GM12878 (cell line): ENCODE measurements at regions not wholly inside any gene's neighbourhood (a gene's known extent, or its start where the extent isn't known, plus 50 kb on each side); places are given as distances from the start of the nearest gene placed in this dataset.

ENCODE experiments used
- ATAC-seq: fragments of 200-7000 bp; cut with Tn5 transposase; 3 replicates; pipeline ENCODE4 v1.9.1; 2020; ENCODE audit warnings: mild to moderate bottlenecking, moderate library complexity
- BruUV-seq: library from RNA; stranded (reverse); fragments of 400-500 nt; replicated peaks from 2 replicates; lab custom pipeline; 2021; lab: Mats Ljungman, UMichigan
- CTCF ChIA-PET: fragments of 300-600 bp; sonication (Branson Sonifier 250); formaldehyde crosslinking; extraction: SDS; loops from one replicate; lab custom pipeline; 2021; ENCODE audit warnings: inconsistent platforms; lab: Yijun Ruan, JAX
- POLR2A ChIA-PET: fragments of 350-600 bp; formaldehyde crosslinking; extraction: SDS; loops from one replicate; lab custom pipeline; 2021; ENCODE audit warnings: inconsistent platforms; lab: Charles Lee
- RAD21 ChIA-PET: fragments of 300-600 bp; sonication (Branson Sonifier 250); formaldehyde crosslinking; loops from one replicate; lab custom pipeline; 2023; ENCODE audit warnings: antibody characterized with exemption; ENCODE audit not compliant: unreplicated experiment; lab: Charles Lee
- SMC1A ChIA-PET: fragments of 300-600 bp; sonication (Branson Sonifier 250); formaldehyde crosslinking; loops from one replicate; lab custom pipeline; 2023; ENCODE audit not compliant: unreplicated experiment, uncharacterized antibody; lab: Charles Lee
- DNase-seq: peaks from one replicate; pipeline ENCODE4 v3.0.0-alpha.2; 2011; ENCODE audit warnings: low read depth, low spot score
- FAIRE-seq: peaks from 3 replicates; lab custom pipeline; 2011; peaks lifted over from hg19 to GRCh38; lab: Jason Lieb, UNC
- H2AFZ ChIP-seq: 2 replicates; pipeline ENCODE4 v1.6.0; 2011; ENCODE audit warnings: low read depth, low read length, control low read depth; ENCODE audit not compliant: control insufficient read depth
- H3K27ac ChIP-seq: 2 replicates; pipeline ENCODE4 v1.5.1; 2011; ENCODE audit warnings: control low read depth; ENCODE audit not compliant: control insufficient read depth, insufficient read depth
- H3K27me3 ChIP-seq, 2 experiments: replicated peaks in 1 of 2; 2 replicates each; pipeline versions ENCODE4 v1.6.0 to v1.6.1; 2011; ENCODE audit warnings: low read length in 1 of 2; ENCODE audit not compliant: control insufficient read depth in 2 of 2, insufficient read depth in 2 of 2
- H3K36me3 ChIP-seq, 2 experiments: 2 replicates each; pipeline ENCODE4 v1.5.1; 2011; ENCODE audit warnings: low read length in 1 of 2; ENCODE audit not compliant: control insufficient read depth in 2 of 2, insufficient read depth in 2 of 2
- H3K4me1 ChIP-seq: 2 replicates; pipeline ENCODE4 v1.6.1; 2011; ENCODE audit warnings: mild to moderate bottlenecking, low read length, moderate library complexity, mixed read lengths; ENCODE audit not compliant: control insufficient read depth, insufficient read depth
- H3K4me2 ChIP-seq: 2 replicates; pipeline ENCODE4 v1.6.0; 2011; ENCODE audit warnings: control low read depth; ENCODE audit not compliant: control insufficient read depth, insufficient read depth
- H3K4me3 ChIP-seq: fragments of 200-600 bp; sonication (generic); 2 replicates; pipeline ENCODE4 v1.5.1; 2016
- H3K79me2 ChIP-seq: 2 replicates; pipeline ENCODE4 v1.6.0; 2011; ENCODE audit warnings: low read length; ENCODE audit not compliant: control insufficient read depth, insufficient read depth
- H3K9ac ChIP-seq: 2 replicates; pipeline ENCODE4 v1.8.0; 2011; ENCODE audit warnings: low read length, control low read depth, mixed read lengths; ENCODE audit not compliant: control insufficient read depth, insufficient read depth
- H3K9me3 ChIP-seq: replicated peaks from 3 replicates; pipeline ENCODE4 v1.5.1; 2011; ENCODE audit warnings: mild to moderate bottlenecking, low read length; ENCODE audit not compliant: control insufficient read depth, insufficient read depth
- H4K20me1 ChIP-seq: 2 replicates; pipeline ENCODE4 v1.6.0; 2011; ENCODE audit not compliant: control insufficient read depth, insufficient read depth
- ATF2 ChIP-seq: IDR thresholded peaks from 2 replicates; pipeline ENCODE4 v1.6.1; 2012; ENCODE audit warnings: low read length, inconsistent platforms
- BRCA1 ChIP-seq: IDR thresholded peaks from 2 replicates; pipeline ENCODE4 v1.6.1; 2011; ENCODE audit warnings: low read depth, low read length, improper control_type of control experiment
- CEBPB ChIP-seq, 2 experiments: fragments of 150-350 bp in 1 of 2; IDR thresholded peaks; 2 replicates each; pipeline ENCODE4 v1.6.1; 2012 to 2014; ENCODE audit warnings: low read depth in 2 of 2, low read length in 2 of 2, borderline replicate concordance in 1 of 2, inconsistent platforms in 1 of 2
- CREB1 ChIP-seq: IDR thresholded peaks from 2 replicates; pipeline ENCODE4 v1.6.1; 2012; ENCODE audit warnings: low read depth, mild to moderate bottlenecking, inconsistent platforms
- DPF2 ChIP-seq: fragments of 450-650 bp; IDR thresholded peaks from 2 replicates; pipeline ENCODE4 v1.6.1; 2017; ENCODE audit warnings: mild to moderate bottlenecking
- E2F8 ChIP-seq: fragments of 450-650 bp; IDR thresholded peaks from 2 replicates; pipeline ENCODE4 v1.6.1; 2018; ENCODE audit warnings: mild to moderate bottlenecking, low read depth, moderate library complexity; ENCODE audit not compliant: partially characterized antibody
- HDAC2 ChIP-seq: fragments of 200-600 bp; sonication (generic); IDR thresholded peaks from 2 replicates; pipeline ENCODE4 v1.6.1; 2017
- IRF3 ChIP-seq: fragments of 450-650 bp; IDR thresholded peaks from 2 replicates; pipeline ENCODE4 v1.6.1; 2014; ENCODE audit warnings: mild to moderate bottlenecking
- JUNB ChIP-seq: IDR thresholded peaks from 2 replicates; pipeline ENCODE4 v1.6.1; 2016; ENCODE audit warnings: antibody characterized with exemption, mild to moderate bottlenecking
- MLLT1 ChIP-seq: fragments of 450-650 bp; IDR thresholded peaks from 2 replicates; pipeline ENCODE4 v1.6.1; 2016; ENCODE audit warnings: mild to moderate bottlenecking
- NFYB ChIP-seq: IDR thresholded peaks from 2 replicates; pipeline ENCODE4 v1.6.1; 2011; ENCODE audit warnings: low read depth, mild to moderate bottlenecking, low read length, improper control_type of control experiment, moderate library complexity; ENCODE audit not compliant: insufficient read depth
- NR2C1 ChIP-seq: fragments of 450-650 bp; IDR thresholded peaks from 2 replicates; pipeline ENCODE4 v1.6.1; 2017; ENCODE audit warnings: antibody characterized with exemption, mild to moderate bottlenecking, moderate library complexity
- PML ChIP-seq: IDR thresholded peaks from 2 replicates; pipeline ENCODE4 v1.6.1; 2012; ENCODE audit warnings: low read length, inconsistent platforms
- RAD51 ChIP-seq: fragments of 450-650 bp; IDR thresholded peaks from 2 replicates; pipeline ENCODE4 v1.6.1; 2016; ENCODE audit warnings: moderate library complexity, mild to moderate bottlenecking, inconsistent platforms
- SRF ChIP-seq, 2 experiments: IDR thresholded peaks; 2 replicates each; pipeline ENCODE4 v1.6.1; 2011; ENCODE audit warnings: low read depth in 2 of 2, low read length in 2 of 2, mild to moderate bottlenecking in 1 of 2, moderate library complexity in 1 of 2
- STAT1 ChIP-seq: fragments of 450-650 bp; conservative IDR thresholded peaks from 2 replicates; pipeline ENCODE4 v1.6.1; 2014; ENCODE audit warnings: antibody characterized with exemption, mild to moderate bottlenecking
- ZBED1 ChIP-seq: IDR thresholded peaks from 2 replicates; pipeline ENCODE4 v1.6.1; 2016; ENCODE audit warnings: borderline replicate concordance
- ZZZ3 ChIP-seq: IDR thresholded peaks from 2 replicates; pipeline ENCODE4 v1.6.1; 2011; ENCODE audit warnings: low read depth; ENCODE audit not compliant: control insufficient read depth, insufficient read length
- WGBS: methylation state at CpG from one replicate; pipeline ENCODE4 v1.1.6; 2016; ENCODE audit warnings: low lambda C conversion rate; ENCODE audit not compliant: insufficient replicate concordance, insufficient coverage; ENCODE audit errors: missing lambda C conversion rate; 5-methylcytosine and 5-hydroxymethylcytosine counted together
- in situ Hi-C: fragments of 300-500 bp; cut with MboI; formaldehyde crosslinking; loops from 9 replicates; pipeline ENCODE4 v1.14.3; 2018; ENCODE audit warnings: mixed read lengths
- intact Hi-C: fragments of 100-400 bp; cut with micrococcal nuclease; formaldehyde crosslinking; loops from one replicate; pipeline ENCODE4 v1.14.2; 2022; ENCODE audit not compliant: unreplicated experiment

GRCh38 chr17:79316805-79317204, 242.2 kb downstream of the ENGASE start:
- H3K9ac ChIP-seq = no peak overlapping the region
- no peaks in the 10 kb centered on the region for H3K36me3 ChIP-seq
- peaks cover 2 to 4% of the 10 kb centered on the region in 2 experiments; a peak in 2 of 4 replicates for H3K27me3 ChIP-seq
- no peak overlapping the region for H3K4me2 ChIP-seq
- no peak overlapping the region for H3K4me3 ChIP-seq
- RAD21 ChIA-PET = no interaction called here
- CTCF ChIA-PET = no interaction called here
- H3K79me2 ChIP-seq = no peaks in the 10 kb centered on the region
- DNase-seq (no peak), FAIRE-seq (no peak)
- intact Hi-C loops = no loop called here
- in situ Hi-C loops = no loop called here
- TF ChIP-seq HDAC2 (no peak), SRF (IDR thresholded peaks at IDR 0.05; ENCODE audit: low read depth in 2 of 2, low read length in 2 of 2) (no peak), ATF2 (no peak), NR2C1 (no peak), E2F8 (no peak), NFYB (no peak), RAD51 (no peak), ZBED1 (no peak), CEBPB (IDR thresholded peaks at IDR 0.05; ENCODE audit: borderline replicate concordance in 1 of 2, low read depth in 2 of 2, low read length in 2 of 2) (no peak), JUNB (no peak), STAT1 (no peak), DPF2 (no peak), BRCA1 (no peak), PML (no peak), IRF3 (no peak), ZZZ3 (no peak), CREB1 (no peak), MLLT1 (no peak)
- TF ChIP-seq, all 136 proteins: peak for 0
- no peaks in the 10 kb centered on the region for H3K4me1 ChIP-seq
- ChIA-PET POLR2A (no interaction called here), SMC1A (no interaction called here)
- no peak for ATAC-seq
- H2AFZ ChIP-seq = no peak overlapping the region
- no peak overlapping the region for H3K27ac ChIP-seq
- H3K9me3 ChIP-seq = no peaks in the 10 kb centered on the region
- no peaks in the 10 kb centered on the region for H4K20me1 ChIP-seq
- no TSS peak for BruUV-seq
- WGBS = 33% methylated on average over 6 of the region's 6 CpGs
